Activated CD4-positive, CD25-positive, alpha-beta regulatory T cell (primary cell): ENCODE measurements at regions not wholly inside any gene's neighbourhood (a gene's known extent, or its start where the extent isn't known, plus 50 kb on each side); places are given as distances from the start of the nearest gene placed in this dataset.
"Not testable (repeated sequence)": the region's sequence is repeated elsewhere in the genome, so short reads cannot be mapped to it uniquely, and the experiment has no call there.

ENCODE experiments used
- DNase-seq, 4 experiments: peaks; one replicate each; lab custom pipeline; 2025; lab: John Stamatoyannopoulos, UW

- DNase-seq = not testable (repeated sequence)
Observed at GRCh38 chr18:14336017-14336416, 203.8 kb upstream of the ZNF519 start.

GRCh38 chr18:14321217-14321616 is 189.0 kb upstream of the ZNF519 start:
- not testable (repeated sequence) for DNase-seq

GRCh38 chr18:14301255-14301654 is 169.0 kb upstream of the ZNF519 start:
- not testable (repeated sequence) for DNase-seq

- not testable (repeated sequence) for DNase-seq
Observed at GRCh38 chr18:14295081-14295480, 162.8 kb upstream of the ZNF519 start.

GRCh38 chr18:14285053-14285452 is 152.8 kb upstream of the ZNF519 start:
- no peak for DNase-seq

- DNase-seq = not testable (repeated sequence)
Observed at GRCh38 chr18:14275391-14275790, 143.2 kb upstream of the ZNF519 start.

GRCh38 chr18:14265637-14266410 is 133.6 kb upstream of the ZNF519 start:
- not testable (repeated sequence) for DNase-seq

- DNase-seq = not testable (repeated sequence)
Observed at GRCh38 chr18:14262786-14263185, 130.6 kb upstream of the ZNF519 start.

GRCh38 chr18:14250084-14250677 is 117.9 kb upstream of the ZNF519 start:
- DNase-seq = not testable (repeated sequence)

- DNase-seq = not testable (repeated sequence)
Observed at GRCh38 chr18:14239224-14239623, 107.0 kb upstream of the ZNF519 start.

- DNase-seq = not testable (repeated sequence)
Observed at GRCh38 chr18:14236356-14237048, 104.3 kb upstream of the ZNF519 start.

- not testable (repeated sequence) for DNase-seq
Observed at GRCh38 chr18:14225286-14225679, 93.0 kb upstream of the ZNF519 start.

- not testable (repeated sequence) for DNase-seq
Observed at GRCh38 chr18:14224551-14225285, 92.5 kb upstream of the ZNF519 start.

- DNase-seq = not testable (repeated sequence)
Observed at GRCh38 chr18:14223919-14224318, 91.7 kb upstream of the ZNF519 start.

GRCh38 chr18:14223231-14223822 is 91.1 kb upstream of the ZNF519 start:
- DNase-seq = not testable (repeated sequence)

GRCh38 chr18:14222354-14223221 is 90.4 kb upstream of the ZNF519 start:
- not testable (repeated sequence) for DNase-seq

- no peak for DNase-seq
Observed at GRCh38 chr18:14221689-14222088, 89.5 kb upstream of the ZNF519 start.

GRCh38 chr18:14215952-14216351 is 83.7 kb upstream of the ZNF519 start:
- DNase-seq = not testable (repeated sequence)

- DNase-seq = not testable (repeated sequence)
Observed at GRCh38 chr18:14203424-14203823, 71.2 kb upstream of the ZNF519 start.

GRCh38 chr18:14190776-14191442 is 58.7 kb upstream of the ZNF519 start:
- DNase-seq = not testable (repeated sequence)
